Thymus (tissue), 11 donors: ENCODE measurements at regions not wholly inside any gene's neighbourhood (a gene's known extent, or its start where the extent isn't known, plus 50 kb on each side); places are given as distances from the start of the nearest gene placed in this dataset.
"Not testable (repeated sequence)": the region's sequence is repeated elsewhere in the genome, so short reads cannot be mapped to it uniquely, and the experiment has no call there.

Source experiments
- DNase-seq, 9 donors: peaks; one replicate each; pipeline ENCODE4 v3.0.0-alpha.2; 2013; ENCODE audit warnings: low spot score in 9 of 9, low read depth in 6 of 9, missing footprints in 1 of 9
- H3K27ac ChIP-seq, 2 donors: one replicate each; pipeline ENCODE4 v1.5.1; 2013; ENCODE audit warnings: control low read depth in 1 of 2, low read depth in 1 of 2, low read length in 1 of 2, mild to moderate bottlenecking in 1 of 2, moderate library complexity in 1 of 2
- H3K27me3 ChIP-seq, 2 donors: one replicate each; pipeline ENCODE4 v1.5.1; 2013; ENCODE audit warnings: low read length in 1 of 2; ENCODE audit not compliant: control insufficient read depth in 2 of 2, insufficient read depth in 1 of 2
- H3K36me3 ChIP-seq, 2 donors: one replicate each; pipeline ENCODE4 v1.5.1; 2013; ENCODE audit warnings: low read length in 1 of 2, mild to moderate bottlenecking in 1 of 2, moderate library complexity in 1 of 2; ENCODE audit not compliant: control insufficient read depth in 2 of 2, insufficient read depth in 2 of 2
- H3K4me1 ChIP-seq, 2 donors: one replicate each; pipeline ENCODE4 v1.5.1; 2013; ENCODE audit warnings: low read length in 2 of 2; ENCODE audit not compliant: control insufficient read depth in 2 of 2, insufficient read depth in 2 of 2
- H3K4me3 ChIP-seq, 2 donors: one replicate each; pipeline ENCODE4 v1.5.1; 2013; ENCODE audit warnings: low read length in 2 of 2, control low read depth in 1 of 2, mild to moderate bottlenecking in 1 of 2
- H3K9me3 ChIP-seq, 2 donors: one replicate each; pipeline ENCODE4 v1.5.1; 2013; ENCODE audit warnings: low read length in 1 of 2, mild to moderate bottlenecking in 1 of 2; ENCODE audit not compliant: control insufficient read depth in 2 of 2, insufficient read depth in 1 of 2
- WGBS: extraction: QIAGEN DNeasy Blood & Tissue Kit; methylation state at CpG from one replicate; pipeline ENCODE4 v1.1.7; 2013; 5-methylcytosine and 5-hydroxymethylcytosine counted together
- donor health status: healthy.

GRCh38 chr5:28691526-28691925 is 1653.1 kb upstream of the CDH9 start:
- Histone ChIP-seq H3K27ac (no peak overlapping the region), H3K4me1 (no peaks in the 10 kb centered on the region), H3K36me3 (no peaks in the 10 kb centered on the region), H3K27me3 (no peaks in the 10 kb centered on the region), H3K9me3 (no peaks in the 10 kb centered on the region), H3K4me3 (no peak overlapping the region)
- DNase-seq = no peak

- Histone ChIP-seq H3K4me3 (no peak overlapping the region), H3K9me3 (no peaks in the 10 kb centered on the region), H3K27me3 (no peaks in the 10 kb centered on the region), H3K27ac (no peak overlapping the region), H3K36me3 (no peaks in the 10 kb centered on the region), H3K4me1 (no peaks in the 10 kb centered on the region)
- 94% methylated on average over 6 of the region's 6 CpGs for WGBS
- no peak for DNase-seq
These were observed 1647.4 kb upstream of the CDH9 start for GRCh38 chr5:28685794-28686193.

- H3K27ac ChIP-seq = no peak overlapping the region
- no peak for DNase-seq
- H3K9me3 ChIP-seq = no peaks in the 10 kb centered on the region
- no peak overlapping the region for H3K4me3 ChIP-seq
- H3K27me3 ChIP-seq = no peaks in the 10 kb centered on the region
- H3K36me3 ChIP-seq = no peaks in the 10 kb centered on the region
- no peaks in the 10 kb centered on the region for H3K4me1 ChIP-seq
These were observed 1640.5 kb upstream of the CDH9 start for GRCh38 chr5:28678899-28679298.

DNA sequence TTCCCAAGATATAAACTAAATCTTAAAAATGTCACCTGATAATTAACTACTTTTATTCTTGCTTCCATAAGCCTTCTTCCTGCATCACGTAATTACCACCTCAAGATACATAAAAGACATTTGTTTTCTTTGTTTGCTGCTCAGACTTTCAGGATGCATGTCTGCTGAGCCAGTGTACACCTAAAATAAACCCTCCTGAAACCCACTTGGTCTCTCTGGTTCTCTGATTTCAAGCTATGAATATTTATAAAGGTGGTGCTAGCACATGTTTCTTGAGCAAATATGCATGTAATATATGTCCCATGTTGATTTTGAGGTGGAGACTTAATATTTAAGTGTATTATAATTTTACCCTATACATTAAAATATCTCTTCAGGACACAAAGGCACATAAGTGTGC is 1627.7 kb upstream of the CDH9 start:
- Histone ChIP-seq H3K9me3 (peaks cover 0 to 1% of the 10 kb centered on the region in 2 donors), H3K36me3 (no peaks in the 10 kb centered on the region), H3K27ac (no peak overlapping the region), H3K4me1 (no peaks in the 10 kb centered on the region), H3K27me3 (no peaks in the 10 kb centered on the region), H3K4me3 (no peak overlapping the region)
- WGBS = 54% methylated on average over 1 of the region's 1 CpG
- DNase-seq = no peak

DNA sequence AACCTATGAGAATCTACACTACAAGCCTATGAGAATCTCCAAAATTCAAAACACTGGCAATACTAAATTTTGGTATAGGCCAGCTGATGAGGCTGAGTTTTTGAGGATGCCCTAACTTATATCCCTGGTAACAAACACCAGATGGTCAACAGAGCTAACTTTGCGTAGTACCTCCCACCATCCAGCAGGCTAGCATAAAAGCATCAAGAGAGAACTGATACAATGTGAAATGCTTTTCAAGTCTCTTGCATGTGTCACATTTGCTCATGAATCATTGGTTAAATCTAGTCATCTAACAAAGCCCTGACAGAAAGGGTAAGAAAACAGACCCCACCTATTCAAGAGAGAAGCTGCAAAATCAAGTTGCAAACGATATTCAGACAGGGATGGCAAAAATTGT is 1609.7 kb upstream of the CDH9 start:
- H3K27me3 ChIP-seq = no peaks in the 10 kb centered on the region
- H3K27ac ChIP-seq = no peak overlapping the region
- H3K9me3 ChIP-seq = no peaks in the 10 kb centered on the region
- H3K36me3 ChIP-seq = no peaks in the 10 kb centered on the region
- WGBS = 84% methylated on average over 2 of the region's 2 CpGs
- no peak overlapping the region for H3K4me3 ChIP-seq
- no peak for DNase-seq
- no peaks in the 10 kb centered on the region for H3K4me1 ChIP-seq

DNA sequence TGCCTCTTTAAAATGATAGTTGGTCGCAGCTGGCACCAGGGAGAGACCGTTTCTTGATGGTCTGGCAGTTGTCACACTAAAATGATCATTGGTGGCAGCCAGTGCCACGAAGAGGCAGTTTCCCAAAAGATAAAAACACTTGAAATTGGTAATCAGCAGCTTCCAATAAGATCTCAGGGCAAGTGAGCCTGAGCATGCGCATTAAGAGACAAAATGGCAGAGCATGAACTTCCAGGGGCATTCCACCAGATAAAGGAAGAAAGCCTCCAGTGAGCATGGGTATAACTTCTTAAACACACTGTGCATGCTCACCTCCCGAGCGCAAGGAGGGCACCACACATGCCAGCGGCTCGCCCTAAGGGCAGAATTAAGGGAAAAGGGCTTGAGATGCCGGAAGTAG is 1594.2 kb upstream of the CDH9 start:
- no peak for DNase-seq
- no peaks in the 10 kb centered on the region for H3K27me3 ChIP-seq
- no peak overlapping the region for H3K27ac ChIP-seq
- H3K36me3 ChIP-seq = no peaks in the 10 kb centered on the region
- WGBS = 90% methylated on average over 9 of the region's 9 CpGs
- H3K4me1 ChIP-seq = no peaks in the 10 kb centered on the region
- peaks cover 0 to 3% of the 10 kb centered on the region in 2 donors for H3K9me3 ChIP-seq
- no peak overlapping the region for H3K4me3 ChIP-seq

GRCh38 chr5:28603869-28604268 is 1565.5 kb upstream of the CDH9 start:
- no peak overlapping the region for H3K27ac ChIP-seq
- H3K9me3 ChIP-seq = no peaks in the 10 kb centered on the region
- WGBS = 95% methylated on average over 3 of the region's 3 CpGs
- no peak for DNase-seq
- H3K4me3 ChIP-seq = no peak overlapping the region
- no peaks in the 10 kb centered on the region for H3K36me3 ChIP-seq
- H3K4me1 ChIP-seq = no peaks in the 10 kb centered on the region
- no peaks in the 10 kb centered on the region for H3K27me3 ChIP-seq

DNA sequence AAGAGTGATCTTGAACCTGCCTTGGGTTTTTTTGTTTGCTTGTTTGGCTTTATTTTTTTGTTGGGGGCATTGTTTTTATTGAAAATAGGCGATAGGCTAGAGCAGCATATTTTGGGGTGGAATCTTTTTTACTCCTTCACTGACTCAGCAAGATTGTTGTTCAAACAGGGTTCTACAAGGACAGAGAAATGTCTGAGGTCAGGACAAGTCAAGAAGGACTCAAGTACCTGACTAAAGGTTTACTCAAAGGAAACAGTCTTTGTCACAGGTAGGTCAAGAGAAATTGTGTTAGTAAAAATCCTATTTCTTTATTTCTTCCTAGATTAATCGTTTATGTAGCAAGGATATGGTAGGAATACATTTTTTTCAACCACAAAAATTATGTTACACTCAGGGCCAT is 1564.0 kb upstream of the CDH9 start:
- Histone ChIP-seq H3K9me3 (peaks cover 0 to 3% of the 10 kb centered on the region in 2 donors), H3K4me3 (no peak overlapping the region), H3K27ac (no peak overlapping the region), H3K27me3 (no peaks in the 10 kb centered on the region), H3K4me1 (no peaks in the 10 kb centered on the region), H3K36me3 (no peaks in the 10 kb centered on the region)
- WGBS = 89% methylated on average over 2 of the region's 2 CpGs
- no peak for DNase-seq

GRCh38 chr5:28596707-28597106 is 1558.3 kb upstream of the CDH9 start:
- H3K9me3 ChIP-seq, H3K4me3 ChIP-seq, H3K4me1 ChIP-seq, H3K36me3 ChIP-seq, H3K27ac ChIP-seq, DNase-seq, H3K27me3 ChIP-seq: not testable (repeated sequence)
- WGBS = 94% methylated on average over 25 of the region's 26 CpGs

- no peak overlapping the region for H3K27ac ChIP-seq
- no peaks in the 10 kb centered on the region for H3K36me3 ChIP-seq
- no peaks in the 10 kb centered on the region for H3K4me1 ChIP-seq
- peaks cover 0 to under 1% of the 10 kb centered on the region in 2 donors for H3K9me3 ChIP-seq
- DNase-seq = no peak
- 92% methylated on average over 4 of the region's 4 CpGs for WGBS
- H3K27me3 ChIP-seq = no peaks in the 10 kb centered on the region
- H3K4me3 ChIP-seq = no peak overlapping the region
These were observed 1542.2 kb upstream of the CDH9 start for GRCh38 chr5:28580616-28581015.
